Activated naive CD8-positive, alpha-beta T cell treated with anti-CD3 and anti-CD28 coated beads for 36 hours (primary cell): ENCODE measurements at regions not wholly inside any gene's neighbourhood (a gene's known extent, or its start where the extent isn't known, plus 50 kb on each side); places are given as distances from the start of the nearest gene placed in this dataset.

Source experiments
- DNase-seq: peaks from one replicate; pipeline ENCODE4 v3.0.0; 2021
- H3K27ac Mint-ChIP-seq: one replicate; pipeline ENCODE4 v1.8.0; 2022; ENCODE audit warnings: mild to moderate bottlenecking, moderate library complexity, mixed read lengths
- H3K27me3 Mint-ChIP-seq: one replicate; pipeline ENCODE4 v1.8.0; 2022; ENCODE audit warnings: mild to moderate bottlenecking, mixed read lengths
- H3K36me3 Mint-ChIP-seq: one replicate; pipeline ENCODE4 v1.8.0; 2021; ENCODE audit warnings: mild to moderate bottlenecking, mixed read lengths
- H3K4me1 Mint-ChIP-seq: one replicate; pipeline ENCODE4 v1.8.0; 2021; ENCODE audit warnings: mixed read lengths
- H3K4me3 Mint-ChIP-seq: one replicate; pipeline ENCODE4 v1.8.0; 2022; ENCODE audit warnings: mild to moderate bottlenecking, moderate library complexity, mixed read lengths
- H3K9me3 Mint-ChIP-seq: one replicate; pipeline ENCODE4 v1.8.0; 2022; ENCODE audit warnings: mixed read lengths

DNA sequence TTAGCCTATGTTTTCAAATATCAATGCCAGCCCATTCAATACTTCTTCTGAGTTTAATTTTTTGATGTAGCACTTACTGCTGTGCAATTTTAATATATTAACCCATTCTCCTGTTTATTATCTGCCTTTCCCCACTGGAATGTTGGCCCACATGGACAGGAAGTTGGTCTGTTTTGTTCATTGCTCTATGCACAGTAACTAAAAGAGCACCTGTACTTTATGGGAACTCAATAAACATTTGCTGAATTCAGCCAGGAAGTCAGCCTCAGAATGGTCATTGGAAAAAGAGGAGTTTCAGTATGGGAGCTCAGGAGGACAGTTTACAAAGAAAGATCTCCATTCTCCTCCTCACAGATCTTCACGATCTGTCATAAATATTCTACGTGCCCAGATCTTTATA, 510.5 kb upstream of the AGA start:
- H3K27me3 Mint-ChIP-seq, result no peaks in the 10 kb centered on the region
- H3K36me3 Mint-ChIP-seq, result no peaks in the 10 kb centered on the region
- H3K4me3 Mint-ChIP-seq, result no peak overlapping the region
- no peak overlapping the region for H3K27ac Mint-ChIP-seq
- no peak for DNase-seq
- H3K4me1 Mint-ChIP-seq, result no peaks in the 10 kb centered on the region
- no peaks in the 10 kb centered on the region for H3K9me3 Mint-ChIP-seq

DNA sequence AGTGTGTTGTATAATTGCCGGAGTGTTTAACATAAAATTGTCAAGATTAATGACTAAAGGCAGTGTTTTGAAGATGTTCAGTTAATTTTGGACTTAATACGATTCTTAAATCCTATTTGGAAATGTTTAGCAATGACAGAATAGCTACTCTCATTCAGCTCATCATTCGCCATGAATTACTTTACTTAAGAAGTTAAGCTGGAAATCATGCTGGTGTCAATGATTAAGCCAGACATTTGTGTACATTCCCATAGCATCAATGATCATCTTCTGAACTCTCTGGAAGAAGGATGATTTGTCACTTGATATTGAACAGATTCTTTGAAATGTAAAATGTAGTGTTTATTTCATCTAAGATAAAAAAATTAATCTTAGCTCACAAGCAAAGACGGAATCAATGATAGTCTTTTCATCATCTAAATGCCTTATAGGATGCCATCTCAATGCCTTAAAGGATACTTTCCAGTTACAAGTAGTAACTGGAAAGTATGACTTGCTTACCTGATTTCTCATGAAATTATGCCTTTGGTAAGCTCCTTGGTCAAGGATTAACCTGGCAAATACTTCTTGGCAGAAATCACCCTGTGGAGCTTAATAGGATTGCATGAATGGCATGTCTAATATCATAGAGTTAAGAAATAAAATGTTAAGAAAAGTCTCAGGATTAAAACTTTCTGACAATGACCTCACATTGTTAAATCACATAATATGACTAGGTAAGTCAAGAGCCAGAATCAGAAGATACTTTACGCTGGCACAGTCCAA, 515.5 kb upstream of the AGA start:
- Mint-ChIP-seq H3K4me1 (no peaks in the 10 kb centered on the region), H3K9me3 (no peaks in the 10 kb centered on the region), H3K27me3 (no peaks in the 10 kb centered on the region), H3K27ac (no peak overlapping the region), H3K4me3 (no peak overlapping the region), H3K36me3 (no peaks in the 10 kb centered on the region)
- DNase-seq, result no peak

DNA sequence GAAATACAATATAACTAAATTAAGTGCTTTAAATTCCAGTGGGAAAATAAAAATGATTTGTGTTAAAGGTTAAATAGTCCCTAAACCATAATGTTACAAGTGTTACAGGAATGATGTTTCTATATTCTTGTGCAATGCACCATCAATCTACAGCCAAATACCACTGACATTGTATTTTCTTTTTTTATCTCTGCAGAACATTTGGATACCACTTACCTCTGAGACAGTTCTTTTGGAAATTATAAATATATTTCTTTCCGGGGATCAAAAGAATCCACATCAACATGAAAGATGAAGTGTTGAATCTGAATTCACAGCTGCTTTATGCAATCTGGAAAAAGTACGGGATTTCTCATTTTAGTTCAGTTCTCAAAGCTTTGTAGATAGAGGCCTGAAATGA, 518.3 kb upstream of the AGA start:
- DNase-seq, result no peak
- Mint-ChIP-seq H3K27me3 (no peaks in the 10 kb centered on the region), H3K36me3 (no peaks in the 10 kb centered on the region), H3K4me3 (no peak overlapping the region), H3K27ac (no peak overlapping the region), H3K9me3 (no peaks in the 10 kb centered on the region), H3K4me1 (no peaks in the 10 kb centered on the region)

DNA sequence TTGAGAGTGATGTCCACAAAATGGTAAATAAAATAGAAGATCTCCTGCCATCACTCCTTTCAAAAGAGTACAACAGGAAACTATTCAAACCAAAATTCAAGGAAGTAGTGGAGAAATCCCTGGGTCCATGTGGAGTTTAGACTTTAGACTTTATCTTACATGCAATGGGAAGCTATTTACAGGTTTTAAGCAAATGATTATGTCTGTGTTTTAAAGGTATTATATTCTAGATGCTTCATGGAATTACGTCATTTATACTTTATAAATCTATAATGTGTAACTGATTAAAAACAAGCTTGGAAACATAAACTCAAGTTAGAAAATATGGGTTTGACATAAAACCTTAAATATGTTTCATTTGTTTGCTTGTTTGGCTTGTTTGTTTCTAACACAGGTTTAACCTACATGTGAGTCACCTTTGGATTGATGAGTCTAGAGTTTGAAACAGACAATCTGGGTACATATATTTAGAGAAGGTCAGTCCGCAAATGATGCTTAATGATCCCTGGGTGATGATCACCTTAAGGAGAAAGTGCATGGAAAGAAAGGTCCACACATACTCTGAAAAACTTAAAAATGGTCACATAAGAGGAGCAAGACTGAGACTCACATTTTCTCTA, 519.6 kb upstream of the AGA start:
- Mint-ChIP-seq H3K27ac (no peak overlapping the region), H3K9me3 (no peaks in the 10 kb centered on the region), H3K4me3 (no peak overlapping the region), H3K36me3 (no peaks in the 10 kb centered on the region), H3K27me3 (no peaks in the 10 kb centered on the region), H3K4me1 (no peaks in the 10 kb centered on the region)
- DNase-seq, result no peak

DNA sequence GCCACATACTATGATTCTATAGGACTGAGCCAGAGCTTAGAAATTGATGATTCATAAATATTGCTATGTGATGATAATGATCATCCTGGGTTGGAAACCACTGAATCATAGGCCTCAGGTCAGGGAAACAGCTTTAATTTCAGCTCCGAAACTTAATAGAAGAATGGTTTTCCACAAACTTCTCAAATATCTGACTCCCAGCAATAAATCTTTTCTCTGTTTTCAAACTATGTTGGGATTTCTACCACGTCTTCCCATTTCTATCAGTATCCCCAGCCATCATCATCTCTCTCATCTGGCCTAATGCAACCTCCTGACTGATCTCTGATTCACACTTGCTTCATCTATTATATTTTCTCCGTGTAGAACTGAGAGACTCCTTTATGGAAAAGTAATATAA, 521.8 kb upstream of the AGA start:
- H3K9me3 Mint-ChIP-seq, result no peaks in the 10 kb centered on the region

DNA sequence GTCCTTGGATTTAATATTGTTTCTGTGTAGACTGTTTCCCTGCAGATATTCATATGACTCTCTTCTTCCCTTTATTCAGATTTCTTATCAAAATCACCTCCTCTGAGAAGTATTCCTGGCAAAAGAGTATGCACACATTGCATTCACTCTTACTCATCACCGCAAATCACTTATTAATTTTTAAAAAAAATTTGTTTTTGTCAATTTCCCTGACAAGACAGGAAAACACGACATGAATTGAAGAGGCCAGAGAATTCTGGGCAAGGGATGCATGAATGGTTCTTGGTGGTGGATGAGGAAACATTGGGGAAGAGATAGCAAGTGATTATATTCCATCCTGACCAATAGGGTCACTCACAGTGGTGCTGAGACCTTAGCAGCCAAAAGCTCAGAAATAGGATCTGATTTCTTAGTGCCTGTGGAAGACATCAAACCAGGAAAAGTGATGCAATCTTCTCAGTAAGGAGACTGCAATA, 522.5 kb upstream of the AGA start:
- no peaks in the 10 kb centered on the region for H3K9me3 Mint-ChIP-seq
- no peak overlapping the region for H3K4me3 Mint-ChIP-seq
- no peaks in the 10 kb centered on the region for H3K4me1 Mint-ChIP-seq
- H3K27me3 Mint-ChIP-seq, result no peaks in the 10 kb centered on the region
- no peaks in the 10 kb centered on the region for H3K36me3 Mint-ChIP-seq
- no peak for DNase-seq
- H3K27ac Mint-ChIP-seq, result no peak overlapping the region

More for the DNA sequence above, 521.8 kb upstream of the AGA start:
- Mint-ChIP-seq H3K36me3 (no peaks in the 10 kb centered on the region), H3K27ac (no peak overlapping the region), H3K27me3 (no peaks in the 10 kb centered on the region), H3K4me3 (no peak overlapping the region), H3K4me1 (no peaks in the 10 kb centered on the region)
- DNase-seq, result no peak

DNA sequence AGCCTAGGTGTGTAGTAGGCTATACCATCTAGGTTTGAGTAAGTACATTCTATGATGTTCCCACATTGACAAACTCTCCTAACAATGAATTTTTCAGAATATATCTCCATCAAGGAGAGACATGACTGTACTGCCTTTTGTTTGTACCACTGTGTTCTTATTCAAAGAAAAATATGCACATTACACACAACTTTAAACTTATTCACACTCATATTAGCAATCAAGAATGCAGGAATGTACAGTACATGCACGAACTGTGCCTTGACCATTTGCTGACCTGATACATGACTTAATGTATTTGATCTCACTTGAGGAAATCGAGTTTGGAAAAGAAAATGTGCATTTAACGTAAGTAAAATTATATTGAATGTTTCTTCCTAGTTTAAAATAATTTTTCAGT, 525.1 kb upstream of the AGA start:
- H3K9me3 Mint-ChIP-seq, result no peaks in the 10 kb centered on the region
- no peak for DNase-seq
- no peaks in the 10 kb centered on the region for H3K27me3 Mint-ChIP-seq
- no peaks in the 10 kb centered on the region for H3K36me3 Mint-ChIP-seq
- H3K4me3 Mint-ChIP-seq, result no peak overlapping the region
- no peak overlapping the region for H3K27ac Mint-ChIP-seq
- H3K4me1 Mint-ChIP-seq, result no peaks in the 10 kb centered on the region

DNA sequence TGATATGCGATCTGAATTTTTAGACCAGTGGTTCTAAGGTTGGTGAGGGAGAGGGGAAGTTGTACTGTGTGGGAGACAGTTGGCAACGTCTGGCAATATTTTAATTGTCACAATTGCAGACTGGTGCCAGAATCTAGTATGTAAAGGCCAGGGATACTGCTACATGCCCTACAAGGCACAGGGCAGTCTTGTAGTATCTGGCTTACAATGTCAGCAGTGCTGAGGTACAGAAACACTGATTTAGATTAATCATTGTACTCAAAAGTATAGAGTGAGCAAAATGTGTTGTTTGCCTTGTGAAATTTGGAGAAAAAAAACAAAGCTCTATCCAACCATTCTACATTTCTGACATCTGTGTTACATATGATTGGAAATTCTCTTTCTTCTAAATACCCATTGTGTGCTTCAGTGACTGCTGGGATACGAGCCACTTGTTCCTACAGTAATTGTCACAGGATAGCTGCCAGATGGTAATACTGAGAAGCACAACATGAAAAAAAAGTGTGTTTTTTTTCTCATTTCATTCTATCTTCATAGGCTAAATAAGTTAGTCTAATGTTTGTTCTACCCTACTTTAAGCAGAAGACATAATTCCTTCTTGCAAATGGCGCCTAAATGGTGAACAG, 526.7 kb upstream of the AGA start:
- Mint-ChIP-seq H3K27ac (no peak overlapping the region), H3K4me3 (no peak overlapping the region), H3K9me3 (no peaks in the 10 kb centered on the region), H3K27me3 (no peaks in the 10 kb centered on the region), H3K36me3 (no peaks in the 10 kb centered on the region), H3K4me1 (no peaks in the 10 kb centered on the region)
- no peak for DNase-seq

DNA sequence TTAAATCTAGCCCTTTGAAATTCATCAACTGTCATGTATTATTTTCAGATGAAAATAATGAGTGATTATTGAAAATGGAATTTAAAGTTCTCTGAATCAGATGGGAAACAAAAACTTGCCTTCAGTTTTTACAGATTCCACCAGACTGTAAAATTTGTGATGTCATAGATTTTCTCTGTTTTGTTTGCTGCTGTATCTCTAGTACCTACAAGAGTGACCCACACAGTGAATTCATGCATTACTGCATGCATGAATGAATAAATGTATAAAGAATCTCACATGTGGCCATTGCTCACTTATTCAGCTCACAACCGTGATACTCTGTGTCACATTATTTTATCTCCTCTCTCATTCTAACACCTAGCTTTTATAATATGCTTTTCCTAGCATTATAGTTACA, 532.2 kb upstream of the AGA start:
- Mint-ChIP-seq H3K4me3 (no peak overlapping the region), H3K36me3 (no peaks in the 10 kb centered on the region), H3K9me3 (no peaks in the 10 kb centered on the region), H3K27me3 (no peaks in the 10 kb centered on the region), H3K4me1 (no peaks in the 10 kb centered on the region), H3K27ac (no peak overlapping the region)
- DNase-seq, result no peak

DNA sequence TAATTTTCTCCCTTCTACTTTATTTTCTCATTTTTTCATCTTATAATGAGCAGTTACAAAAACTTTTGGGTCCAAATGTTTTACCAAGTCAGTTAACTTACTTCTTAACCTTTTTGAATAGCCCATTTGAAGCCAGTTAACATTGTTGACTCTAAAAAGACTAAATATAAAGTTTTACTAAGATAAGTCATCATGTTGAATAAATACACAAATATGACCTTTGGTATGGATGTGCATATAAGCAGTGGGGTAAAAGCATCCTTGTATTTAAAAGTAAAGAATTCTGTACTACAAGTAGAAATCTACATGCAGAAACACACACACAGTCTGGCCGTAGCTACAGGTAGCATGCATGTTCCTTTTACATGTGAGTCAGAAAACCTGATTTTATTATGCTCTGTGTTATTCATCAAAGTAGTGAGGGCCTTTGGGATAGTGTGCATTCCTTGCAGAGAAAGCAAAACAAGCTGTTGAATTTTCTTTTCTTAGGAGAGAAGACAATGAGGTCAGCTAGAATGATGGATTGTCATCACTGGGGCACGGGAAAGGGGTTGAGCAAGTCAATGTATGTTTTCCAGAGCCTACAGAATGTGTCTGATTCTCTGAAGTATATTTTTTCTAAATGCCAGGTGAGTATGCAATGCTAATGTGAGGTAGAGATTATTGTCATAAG, 533.2 kb upstream of the AGA start:
- Mint-ChIP-seq H3K27ac (no peak overlapping the region), H3K4me1 (no peaks in the 10 kb centered on the region), H3K36me3 (no peaks in the 10 kb centered on the region), H3K9me3 (no peaks in the 10 kb centered on the region), H3K27me3 (no peaks in the 10 kb centered on the region), H3K4me3 (no peak overlapping the region)
- no peak for DNase-seq

DNA sequence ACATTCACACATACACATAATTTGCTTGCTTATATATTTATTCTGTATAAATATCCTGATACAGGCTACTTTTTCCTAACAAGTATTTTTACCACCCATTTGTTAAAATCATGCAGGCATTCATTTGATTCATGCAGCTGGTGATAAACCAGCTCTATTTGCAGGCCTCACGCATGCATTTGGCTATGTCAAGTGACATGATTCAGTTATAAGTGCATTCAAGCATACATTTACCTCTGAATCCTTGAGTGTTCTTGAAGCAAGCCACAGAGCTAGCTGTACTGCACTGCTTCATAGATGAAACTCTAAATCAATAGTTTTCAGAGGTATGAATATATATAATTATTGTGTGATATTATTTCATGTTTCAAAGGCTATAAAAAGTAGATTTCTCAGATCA, 544.0 kb upstream of the AGA start:
- Mint-ChIP-seq H3K4me1 (no peaks in the 10 kb centered on the region), H3K27me3 (no peaks in the 10 kb centered on the region), H3K9me3 (no peaks in the 10 kb centered on the region), H3K4me3 (no peak overlapping the region), H3K27ac (no peak overlapping the region), H3K36me3 (no peaks in the 10 kb centered on the region)
- no peak for DNase-seq

DNA sequence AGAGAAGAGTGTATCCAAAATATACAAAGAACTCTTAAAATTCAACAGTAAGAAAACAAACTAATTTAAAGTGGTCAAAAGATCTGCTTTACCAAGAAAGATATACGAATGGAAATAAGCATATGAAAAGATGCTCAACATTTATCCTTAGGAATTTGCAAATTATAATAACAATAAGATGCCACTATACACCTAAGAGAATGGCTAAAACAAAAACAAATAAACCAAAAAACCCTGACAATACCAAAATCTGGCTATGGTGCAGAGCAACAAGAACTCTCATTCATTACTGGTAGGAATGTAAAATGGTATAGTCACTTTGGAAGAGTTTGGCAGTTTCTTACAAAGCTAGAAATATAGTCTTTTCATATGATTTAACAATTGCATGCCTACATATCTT, 545.7 kb upstream of the AGA start:
- no peak overlapping the region for H3K27ac Mint-ChIP-seq
- no peaks in the 10 kb centered on the region for H3K36me3 Mint-ChIP-seq
- no peaks in the 10 kb centered on the region for H3K9me3 Mint-ChIP-seq
- H3K27me3 Mint-ChIP-seq, result no peaks in the 10 kb centered on the region
- no peak overlapping the region for H3K4me3 Mint-ChIP-seq
- no peaks in the 10 kb centered on the region for H3K4me1 Mint-ChIP-seq
- no peak for DNase-seq

DNA sequence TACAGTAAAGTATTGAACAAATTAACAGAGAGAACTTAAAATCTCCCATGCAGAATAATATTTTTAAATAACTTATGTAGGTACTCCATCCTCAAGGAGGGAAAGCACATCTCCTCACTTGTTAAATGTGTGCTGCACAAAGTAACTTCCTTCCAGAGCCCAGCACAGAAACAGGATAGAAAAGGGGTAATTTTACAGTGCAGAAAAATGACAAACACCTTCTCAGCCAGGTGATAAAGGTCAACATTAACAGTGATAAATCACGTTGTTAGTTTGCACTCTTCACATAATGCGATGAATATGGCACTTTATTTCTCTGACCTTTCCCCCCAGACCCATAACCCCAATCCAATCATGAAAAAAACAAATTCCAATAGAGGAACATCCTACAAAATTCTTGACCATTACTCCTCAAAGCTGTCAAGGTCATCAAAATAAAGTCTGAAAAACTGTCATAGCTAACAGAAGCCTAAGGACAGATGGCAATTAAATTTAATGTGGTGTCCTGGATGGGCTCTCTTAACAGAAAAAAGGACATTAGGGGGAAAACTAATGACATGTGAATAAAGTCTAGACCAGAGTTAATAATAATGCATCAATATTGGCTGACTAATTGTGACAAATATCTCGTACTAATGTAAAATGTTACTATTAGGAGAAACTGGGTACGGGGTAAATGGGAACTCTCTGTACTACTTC, 547.4 kb upstream of the AGA start:
- H3K4me3 Mint-ChIP-seq, result no peak overlapping the region
- no peaks in the 10 kb centered on the region for H3K9me3 Mint-ChIP-seq
- H3K4me1 Mint-ChIP-seq, result no peaks in the 10 kb centered on the region

DNA sequence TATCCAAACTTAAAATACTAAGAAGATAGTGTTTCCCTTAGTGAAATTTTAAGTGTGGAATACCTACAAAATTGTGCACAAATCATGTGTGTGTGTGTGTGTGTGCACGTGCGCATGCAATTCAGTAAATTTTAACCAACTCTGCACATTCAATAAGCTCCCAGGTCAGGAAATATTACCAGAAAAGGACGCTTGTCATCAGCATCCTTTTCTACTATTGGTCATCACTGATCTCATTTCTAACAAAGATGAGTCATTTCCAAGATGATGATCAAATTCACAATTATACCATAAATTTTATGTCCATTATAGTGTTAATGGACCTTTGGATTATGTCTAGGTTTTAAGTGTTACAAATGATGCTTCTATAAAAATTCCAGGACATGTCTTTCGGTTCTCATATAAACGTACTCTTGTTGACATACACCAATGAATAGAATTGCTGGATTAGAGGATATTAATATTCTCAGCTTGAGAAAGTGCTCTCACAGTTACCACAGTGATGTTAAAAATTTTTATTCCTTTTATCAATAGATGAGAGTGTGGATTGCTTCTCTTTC, 560.9 kb upstream of the AGA start:
- Mint-ChIP-seq H3K4me3 (no peak overlapping the region), H3K36me3 (no peaks in the 10 kb centered on the region), H3K9me3 (peaks cover 4% of the 10 kb centered on the region), H3K27ac (no peak overlapping the region), H3K4me1 (no peaks in the 10 kb centered on the region), H3K27me3 (no peaks in the 10 kb centered on the region)
- no peak for DNase-seq

More for the DNA sequence above, 547.4 kb upstream of the AGA start:
- DNase-seq, result no peak
- Mint-ChIP-seq H3K27me3 (no peaks in the 10 kb centered on the region), H3K36me3 (no peaks in the 10 kb centered on the region), H3K27ac (no peak overlapping the region)

DNA sequence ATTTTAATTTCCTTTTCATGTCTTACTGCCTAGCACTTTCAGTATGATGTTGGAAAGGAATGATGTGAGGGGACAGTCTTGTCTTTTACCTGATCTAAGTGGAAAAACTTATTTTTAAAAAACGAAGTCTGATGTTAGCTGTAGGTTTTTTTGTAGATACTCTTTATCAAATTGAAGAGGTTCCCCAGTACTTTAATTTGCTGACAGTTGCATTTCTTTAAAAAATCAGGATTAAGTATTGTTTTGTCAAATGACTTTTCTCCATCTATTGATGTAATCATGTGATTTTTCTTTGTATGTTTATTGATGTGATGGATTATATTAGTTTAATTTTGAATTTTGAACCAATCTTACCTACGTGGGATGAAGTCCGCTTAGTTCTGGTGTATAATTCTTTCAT, 568.4 kb upstream of the AGA start:
- Mint-ChIP-seq H3K4me3 (no peak overlapping the region), H3K4me1 (no peaks in the 10 kb centered on the region), H3K9me3 (peaks cover 2% of the 10 kb centered on the region), H3K36me3 (no peaks in the 10 kb centered on the region), H3K27me3 (no peaks in the 10 kb centered on the region), H3K27ac (no peak overlapping the region)
- no peak for DNase-seq
